ENCODE measurements at regions not wholly inside any gene's neighbourhood (a gene's known extent, or its start where the extent isn't known, plus 50 kb on each side); places are given as distances from the start of the nearest gene placed in this dataset.

DNA sequence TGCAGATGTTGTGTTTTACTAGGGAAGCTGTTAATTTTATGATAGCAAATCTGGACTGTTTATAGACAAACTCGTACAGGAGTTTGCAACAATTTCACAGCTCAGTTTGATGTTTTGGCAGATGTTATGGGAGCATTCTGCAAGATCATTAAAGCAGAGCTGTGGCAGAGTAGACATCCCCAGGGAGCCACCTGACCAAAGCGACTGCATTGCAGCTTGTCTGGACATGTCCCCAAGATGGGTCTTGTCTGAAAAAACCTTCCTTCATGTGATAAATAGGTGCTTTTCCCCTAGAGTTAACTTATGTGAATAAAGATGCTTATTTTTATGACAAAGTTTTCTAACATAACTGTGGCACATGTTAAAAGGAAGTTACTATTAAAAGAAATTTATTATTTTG lies 91.2 kb upstream of the GPR141 start:
- DNase-seq = no peak
- 60 to 79% (median 66%) methylated on average over 2 of the region's 2 CpGs for WGBS, 5 donors
- Histone ChIP-seq H3K27me3 (no peaks in the 10 kb centered on the region), H3K36me3 (no peaks in the 10 kb centered on the region), H3K4me1 (no peaks in the 10 kb centered on the region), H3K4me3 (no peak overlapping the region), H3K9me3 (peaks cover 0 to 36% (median 19%) of the 10 kb centered on the region in 4 donors), H3K27ac (no peak overlapping the region)
- TF ChIP-seq, protein P1, sequence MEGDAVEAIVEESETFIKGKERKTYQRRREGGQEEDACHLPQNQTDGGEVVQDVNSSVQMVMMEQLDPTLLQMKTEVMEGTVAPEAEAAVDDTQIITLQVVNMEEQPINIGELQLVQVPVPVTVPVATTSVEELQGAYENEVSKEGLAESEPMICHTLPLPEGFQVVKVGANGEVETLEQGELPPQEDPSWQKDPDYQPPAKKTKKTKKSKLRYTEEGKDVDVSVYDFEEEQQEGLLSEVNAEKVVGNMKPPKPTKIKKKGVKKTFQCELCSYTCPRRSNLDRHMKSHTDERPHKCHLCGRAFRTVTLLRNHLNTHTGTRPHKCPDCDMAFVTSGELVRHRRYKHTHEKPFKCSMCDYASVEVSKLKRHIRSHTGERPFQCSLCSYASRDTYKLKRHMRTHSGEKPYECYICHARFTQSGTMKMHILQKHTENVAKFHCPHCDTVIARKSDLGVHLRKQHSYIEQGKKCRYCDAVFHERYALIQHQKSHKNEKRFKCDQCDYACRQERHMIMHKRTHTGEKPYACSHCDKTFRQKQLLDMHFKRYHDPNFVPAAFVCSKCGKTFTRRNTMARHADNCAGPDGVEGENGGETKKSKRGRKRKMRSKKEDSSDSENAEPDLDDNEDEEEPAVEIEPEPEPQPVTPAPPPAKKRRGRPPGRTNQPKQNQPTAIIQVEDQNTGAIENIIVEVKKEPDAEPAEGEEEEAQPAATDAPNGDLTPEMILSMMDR (IDR thresholded peaks at IDR 0.05) = no peak
- TF ChIP-seq POLR2AphosphoS5 (IDR thresholded peaks at IDR 0.05) = no peak
- TF ChIP-seq EP300 (IDR thresholded peaks at IDR 0.05) = no peak
- no peak for TF ChIP-seq POLR2A (IDR thresholded peaks at IDR 0.05)
- intact Hi-C loops (cut with DNase I; ENCODE audit: low total_unique reads) = no loop called here

DNA sequence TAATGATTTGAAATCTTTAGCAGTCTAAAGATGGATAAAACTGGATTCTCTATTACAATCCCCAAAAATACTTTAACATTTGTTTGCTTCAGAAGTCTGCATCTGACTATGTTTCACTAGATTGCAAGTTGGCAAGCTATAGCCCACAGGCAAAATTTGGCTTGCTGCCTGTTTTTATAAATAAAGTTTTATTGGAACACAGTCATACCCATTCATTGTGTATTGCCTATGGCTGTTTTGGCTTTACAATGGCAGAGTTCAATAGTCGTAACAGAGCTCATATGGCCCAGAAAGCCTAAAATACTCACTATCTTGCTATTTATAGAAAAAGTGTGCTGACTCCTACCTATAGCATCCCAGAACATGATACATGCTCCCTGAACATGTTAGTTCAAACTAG lies 89.0 kb upstream of the GPR141 start:
- no peak overlapping the region for H3K27ac ChIP-seq
- H3K27me3 ChIP-seq = no peaks in the 10 kb centered on the region
- WGBS, 5 donors = 59 to 95% (median 84%) methylated on average over 1 of the region's 1 CpG
- H3K9me3 ChIP-seq = peaks cover 0 to 36% (median 16%) of the 10 kb centered on the region in 4 donors
- DNase-seq = no peak
- H3K4me3 ChIP-seq = no peak overlapping the region
- no peak for TF ChIP-seq POLR2AphosphoS5 (IDR thresholded peaks at IDR 0.05)
- TF ChIP-seq EP300 (IDR thresholded peaks at IDR 0.05) = no peak
- no peak for TF ChIP-seq POLR2A (IDR thresholded peaks at IDR 0.05)
- TF ChIP-seq, protein P1 (IDR thresholded peaks at IDR 0.05) = no peak
- no peaks in the 10 kb centered on the region for H3K36me3 ChIP-seq
- H3K4me1 ChIP-seq = no peaks in the 10 kb centered on the region
- intact Hi-C loops (cut with DNase I; ENCODE audit: low total_unique reads) = no loop called here

DNA sequence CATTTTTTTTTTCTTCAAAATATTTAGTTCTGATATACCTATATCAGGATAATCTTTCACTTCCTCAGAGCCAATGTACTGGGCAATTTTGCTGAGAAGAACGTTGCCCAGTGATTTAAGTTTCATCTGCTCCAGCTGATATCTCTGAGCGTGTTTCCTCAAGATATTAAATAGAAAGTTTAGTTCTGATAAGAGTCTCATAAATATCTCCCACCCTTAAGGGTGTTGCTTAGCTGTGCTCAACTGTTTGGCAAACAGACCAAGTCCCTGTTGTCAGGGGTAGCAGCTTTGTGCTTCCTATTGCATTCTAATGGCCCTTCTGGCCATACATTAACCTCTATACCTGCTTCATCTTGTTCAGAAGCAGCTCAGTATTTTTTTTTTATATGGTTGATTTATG lies 84.7 kb upstream of the GPR141 start:
- no peak for TF ChIP-seq POLR2AphosphoS5 (IDR thresholded peaks at IDR 0.05)
- TF ChIP-seq, protein P1 (IDR thresholded peaks at IDR 0.05) = no peak
- TF ChIP-seq POLR2A (IDR thresholded peaks at IDR 0.05) = no peak
- no peak for TF ChIP-seq EP300 (IDR thresholded peaks at IDR 0.05)
- 14 to 40% (median 24%) methylated on average over 2 of the region's 2 CpGs for WGBS, 5 donors
- Histone ChIP-seq H3K4me3 (no peak overlapping the region), H3K4me1 (no peaks in the 10 kb centered on the region), H3K27me3 (no peaks in the 10 kb centered on the region), H3K27ac (no peak overlapping the region), H3K36me3 (no peaks in the 10 kb centered on the region), H3K9me3 (peaks cover 0 to 28% (median 15%) of the 10 kb centered on the region in 4 donors)
- intact Hi-C loops (cut with DNase I; ENCODE audit: low total_unique reads) = no loop called here
- DNase-seq = peak in 1 of 2 donors; percentile 7

DNA sequence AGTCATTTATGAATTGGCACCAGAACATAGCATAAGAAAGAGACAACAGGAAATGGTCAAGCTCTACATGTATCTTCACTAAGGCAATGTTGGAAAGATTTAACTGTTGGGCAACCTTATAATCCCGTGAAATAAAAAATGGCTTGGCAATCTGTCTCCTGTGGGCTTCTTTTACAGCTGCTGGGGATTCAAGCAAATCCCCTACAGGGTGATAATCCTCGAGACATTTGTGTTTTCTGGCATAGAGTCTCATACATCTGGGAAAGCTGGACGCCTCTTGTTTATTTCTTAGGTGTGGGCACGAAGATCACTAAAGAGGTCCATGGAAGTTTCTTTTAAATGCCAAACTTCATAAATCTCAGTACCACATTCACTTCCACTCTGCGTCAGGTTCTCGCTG lies 82.2 kb upstream of the GPR141 start:
- H3K27me3 ChIP-seq = no peaks in the 10 kb centered on the region
- intact Hi-C loops (cut with DNase I; ENCODE audit: low total_unique reads) = no loop called here
- TF ChIP-seq, protein P1 (IDR thresholded peaks at IDR 0.05) = no peak
- TF ChIP-seq EP300 (IDR thresholded peaks at IDR 0.05) = no peak
- no peak for TF ChIP-seq POLR2A (IDR thresholded peaks at IDR 0.05)
- no peak for TF ChIP-seq POLR2AphosphoS5 (IDR thresholded peaks at IDR 0.05)
- H3K4me1 ChIP-seq = no peaks in the 10 kb centered on the region
- no peak for DNase-seq
- no peak overlapping the region for H3K4me3 ChIP-seq
- 63 to 74% (median 72%) methylated on average over 6 of the region's 6 CpGs for WGBS, 5 donors
- no peak overlapping the region for H3K27ac ChIP-seq
- no peaks in the 10 kb centered on the region for H3K36me3 ChIP-seq
- peaks cover 0 to 9% (median 6%) of the 10 kb centered on the region in 4 donors for H3K9me3 ChIP-seq
